SW 1271 (cell line): ENCODE measurements at regions not wholly inside any gene's neighbourhood (a gene's known extent, or its start where the extent isn't known, plus 50 kb on each side); places are given as distances from the start of the nearest gene placed in this dataset.
"Not testable (repeated sequence)": the region's sequence is repeated elsewhere in the genome, so short reads cannot be mapped to it uniquely, and the experiment has no call there.

ENCODE experiments used
- DNase-seq, 2 experiments: peaks; one replicate each; lab custom pipeline; 2025; lab: John Stamatoyannopoulos, UW

GRCh38 chrX:104513162-104513561, 52.8 kb upstream of the IL1RAPL2 start:
- no peak for DNase-seq

GRCh38 chrX:104510801-104511200, 55.2 kb upstream of the IL1RAPL2 start:
- no peak for DNase-seq

GRCh38 chrX:104502460-104502859, 63.5 kb upstream of the IL1RAPL2 start:
- DNase-seq = no peak

- DNase-seq = no peak
These were observed 77.2 kb upstream of the IL1RAPL2 start for GRCh38 chrX:104488811-104489210.

- DNase-seq = no peak
These were observed 79.3 kb upstream of the IL1RAPL2 start for GRCh38 chrX:104486691-104487090.

GRCh38 chrX:104482757-104483156, 83.2 kb upstream of the IL1RAPL2 start:
- DNase-seq = no peak

- DNase-seq = no peak
These were observed 96.2 kb upstream of the IL1RAPL2 start for GRCh38 chrX:104469771-104470170.

- no peak for DNase-seq
These were observed 106.2 kb upstream of the IL1RAPL2 start for GRCh38 chrX:104459796-104460195.

- not testable (repeated sequence) for DNase-seq
These were observed 108.9 kb upstream of the IL1RAPL2 start for GRCh38 chrX:104457130-104457529.

GRCh38 chrX:104450316-104450715, 115.7 kb upstream of the IL1RAPL2 start:
- DNase-seq = no peak

GRCh38 chrX:104445591-104445990, 120.4 kb upstream of the IL1RAPL2 start:
- DNase-seq = no peak

GRCh38 chrX:104435249-104435648, 130.8 kb upstream of the IL1RAPL2 start:
- DNase-seq = no peak

GRCh38 chrX:104432321-104432720, 133.7 kb upstream of the IL1RAPL2 start:
- DNase-seq = no peak

GRCh38 chrX:104430742-104431119, 135.3 kb upstream of the IL1RAPL2 start:
- no peak for DNase-seq

GRCh38 chrX:104430072-104430741, 135.8 kb upstream of the IL1RAPL2 start:
- no peak for DNase-seq

GRCh38 chrX:104428231-104428630, 137.8 kb upstream of the IL1RAPL2 start:
- no peak for DNase-seq

- no peak for DNase-seq
These were observed 138.3 kb upstream of the IL1RAPL2 start for GRCh38 chrX:104427693-104428092.

GRCh38 chrX:104427073-104427472, 138.9 kb upstream of the IL1RAPL2 start:
- DNase-seq = no peak

GRCh38 chrX:104420907-104421306, 145.1 kb upstream of the IL1RAPL2 start:
- no peak for DNase-seq

- no peak for DNase-seq
These were observed 146.1 kb upstream of the IL1RAPL2 start for GRCh38 chrX:104419926-104420325.

- DNase-seq = no peak
These were observed 146.8 kb upstream of the IL1RAPL2 start for GRCh38 chrX:104419211-104419610.

- no peak for DNase-seq
These were observed 154.2 kb upstream of the IL1RAPL2 start for GRCh38 chrX:104411800-104412199.

GRCh38 chrX:104400387-104400786, 145.7 kb upstream of the ESX1 start:
- DNase-seq = no peak

- no peak for DNase-seq
These were observed 137.6 kb upstream of the ESX1 start for GRCh38 chrX:104392350-104392749.
